GM10248 (cell line): ENCODE measurements at regions not wholly inside any gene's neighbourhood (a gene's known extent, or its start where the extent isn't known, plus 50 kb on each side); places are given as distances from the start of the nearest gene placed in this dataset.

Source experiments
- CTCF ChIA-PET: fragments of 300-600 bp; sonication (Branson Sonifier 250); formaldehyde crosslinking; extraction: SDS; loops from one replicate; lab custom pipeline; 2021; ENCODE audit warnings: antibody characterized with exemption; lab: Yijun Ruan, JAX
- POLR2A ChIA-PET: fragments of 350-650 bp; sonication (Branson Sonifier 250); formaldehyde crosslinking; extraction: SDS; loops from one replicate; lab custom pipeline; 2020; ENCODE audit warnings: antibody characterized with exemption; lab: Yijun Ruan, JAX
- DNase-seq: peaks from one replicate; pipeline ENCODE4 v3.0.0; 2012; ENCODE audit errors: extremely low spot score
- CTCF ChIP-seq: IDR thresholded peaks from 2 replicates; pipeline ENCODE4 v1.5.1; 2012; ENCODE audit warnings: mild to moderate bottlenecking, low read depth; ENCODE audit errors: extremely low read depth, missing control alignments, control extremely low read depth

- ChIA-PET POLR2A (no interaction called here), CTCF (interaction anchor here (1.2 kb wide), 1 partner anchor 8 kb away, joined by 3 read pairs; no protein-coding TSS in a partner anchor)
- DNase-seq = no peak
- TF ChIP-seq CTCF = no peak
These were observed 514.9 kb downstream of the RASEF start for GRCh38 chr9:82547995-82548394.

- DNase-seq = no peak
- CTCF ChIA-PET = interaction anchor here (1.2 kb wide), 1 partner anchor 9 kb away, joined by 3 read pairs; no protein-coding TSS in a partner anchor
- TF ChIP-seq CTCF = no peak
- POLR2A ChIA-PET = no interaction called here
These were observed 513.6 kb downstream of the RASEF start for GRCh38 chr9:82549174-82549821.

- DNase-seq = no peak
- ChIA-PET POLR2A (no interaction called here), CTCF (no interaction called here)
- no peak for TF ChIP-seq CTCF
These were observed 510.2 kb downstream of the RASEF start for GRCh38 chr9:82552784-82553183.

GRCh38 chr9:82553654-82554366 lies 509.1 kb downstream of the RASEF start:
- POLR2A ChIA-PET = no interaction called here
- TF ChIP-seq CTCF = no peak
- CTCF ChIA-PET = no interaction called here
- DNase-seq = no peak

- TF ChIP-seq CTCF = no peak
- CTCF ChIA-PET = no interaction called here
- DNase-seq = no peak
- POLR2A ChIA-PET = no interaction called here
These were observed 508.6 kb downstream of the RASEF start for GRCh38 chr9:82554381-82554780.

- DNase-seq = no peak
- CTCF ChIA-PET = no interaction called here
- POLR2A ChIA-PET = no interaction called here
- no peak for TF ChIP-seq CTCF
These were observed 507.9 kb downstream of the RASEF start for GRCh38 chr9:82555031-82555430.
